Left lung (tissue), 4 donors: ENCODE measurements at regions not wholly inside any gene's neighbourhood (a gene's known extent, or its start where the extent isn't known, plus 50 kb on each side); places are given as distances from the start of the nearest gene placed in this dataset.
A peak's percentile ranks its signal among the peaks of the same experiment; 100 is the strongest.

ENCODE experiments used
- ATAC-seq: fragments of 200-7000 bp; cut with Tn5 transposase; one replicate; pipeline ENCODE4 v1.9.1; 2020; ENCODE audit warnings: moderate library complexity
- DNase-seq, 4 donors: peaks; one replicate each; pipeline ENCODE4 v3.0.0-alpha.2; 2013 to 2020
- H3K27ac ChIP-seq, 2 donors: fragments of 200-600 bp; sonication (generic) in 1 of 2; one replicate each; pipeline versions ENCODE4 v1.5.0 to v1.8.0; 2020 to 2021
- H3K27me3 ChIP-seq, 2 donors: fragments of 200-600 bp; sonication (generic) in 1 of 2; one replicate each; pipeline versions ENCODE4 v1.5.0 to v1.8.0; 2020 to 2021
- H3K36me3 ChIP-seq, 2 donors: fragments of 200-600 bp; sonication (generic) in 1 of 2; one replicate each; pipeline versions ENCODE4 v1.5.0 to v1.8.0; 2020 to 2021
- H3K4me1 ChIP-seq, 2 donors: fragments of 200-600 bp; one replicate each; pipeline ENCODE4 v1.8.0; 2021
- H3K4me3 ChIP-seq, 2 donors: fragments of 200-600 bp; sonication (generic) in 1 of 2; one replicate each; pipeline versions ENCODE4 v1.5.0 to v1.8.0; 2020 to 2021; ENCODE audit warnings: mild to moderate bottlenecking in 1 of 2
- H3K9me3 ChIP-seq, 2 donors: fragments of 200-600 bp; sonication (generic) in 1 of 2; one replicate each; pipeline versions ENCODE4 v1.5.0 to v1.8.0; 2020 to 2021
- CTCF ChIP-seq, 2 donors: fragments of 200-600 bp; sonication (generic) in 1 of 2; IDR thresholded peaks; one replicate each; pipeline versions ENCODE4 v1.5.0 to v1.8.0; 2021; ENCODE audit warnings: antibody characterized with exemption in 2 of 2
- intact Hi-C, 2 donors: fragments of 100-400 bp; cut with DNase I; formaldehyde crosslinking; loops; one replicate each; pipeline versions ENCODE4 v1.11.2 to v1.14.2; 2022
- donor health status: DM: no; HTN: yes; CAD: no.
- donor health status: DM: no; HTN: no; CAD: no.

- Histone ChIP-seq H3K27me3 (no peaks in the 10 kb centered on the region), H3K4me1 (peaks cover 6 to 7% of the 10 kb centered on the region in 2 donors), H3K27ac (no peak overlapping the region), H3K9me3 (peaks cover 0 to 8% of the 10 kb centered on the region in 2 donors), H3K4me3 (no peak overlapping the region), H3K36me3 (no peaks in the 10 kb centered on the region)
- no peak for ATAC-seq
- no peak for TF ChIP-seq CTCF (IDR thresholded peaks at IDR 0.05)
- DNase-seq = no peak
- intact Hi-C loops = no loop called here
These were observed 375.1 kb upstream of the RBMS3 start for GRCh38 chr3:28905798-28906197.

GRCh38 chr3:28906561-28907310 lies 374.1 kb upstream of the RBMS3 start:
- no peak for ATAC-seq

GRCh38 chr3:28907616-28908015 lies 373.3 kb upstream of the RBMS3 start:
- no peak for TF ChIP-seq CTCF (IDR thresholded peaks at IDR 0.05)
- ATAC-seq (no peak), DNase-seq (no peak)
- Histone ChIP-seq H3K36me3 (no peaks in the 10 kb centered on the region), H3K9me3 (peaks cover 0 to 6% of the 10 kb centered on the region in 2 donors), H3K4me1 (no peaks in the 10 kb centered on the region), H3K27ac (no peak overlapping the region), H3K27me3 (no peaks in the 10 kb centered on the region), H3K4me3 (no peak overlapping the region)
- intact Hi-C loops = no loop called here

More at GRCh38 chr3:28906561-28907310, 374.1 kb upstream of the RBMS3 start:
- Histone ChIP-seq H3K4me3 (no peak overlapping the region), H3K9me3 (peaks cover 0 to 8% of the 10 kb centered on the region in 2 donors), H3K27ac (no peak overlapping the region), H3K27me3 (no peaks in the 10 kb centered on the region), H3K4me1 (no peaks in the 10 kb centered on the region), H3K36me3 (no peaks in the 10 kb centered on the region)
- no peak for TF ChIP-seq CTCF (IDR thresholded peaks at IDR 0.05)
- intact Hi-C loops = no loop called here
- no peak for DNase-seq

GRCh38 chr3:28912120-28912885 lies 368.6 kb upstream of the RBMS3 start:
- H3K36me3 ChIP-seq = no peaks in the 10 kb centered on the region
- ATAC-seq (peak; percentile 59), DNase-seq (no peak)
- intact Hi-C loops = no loop called here
- H3K4me1 ChIP-seq = peaks cover 0 to 18% of the 10 kb centered on the region in 2 donors
- H3K27ac ChIP-seq = peak overlapping the region in 1 of 2 donors; percentile 29
- no peaks in the 10 kb centered on the region for H3K27me3 ChIP-seq
- no peak overlapping the region for H3K4me3 ChIP-seq
- no peak for TF ChIP-seq CTCF (IDR thresholded peaks at IDR 0.05)
- no peaks in the 10 kb centered on the region for H3K9me3 ChIP-seq
